ENCODE measurements at regions not wholly inside any gene's neighbourhood (a gene's known extent, or its start where the extent isn't known, plus 50 kb on each side); places are given as distances from the start of the nearest gene placed in this dataset.

DNA sequence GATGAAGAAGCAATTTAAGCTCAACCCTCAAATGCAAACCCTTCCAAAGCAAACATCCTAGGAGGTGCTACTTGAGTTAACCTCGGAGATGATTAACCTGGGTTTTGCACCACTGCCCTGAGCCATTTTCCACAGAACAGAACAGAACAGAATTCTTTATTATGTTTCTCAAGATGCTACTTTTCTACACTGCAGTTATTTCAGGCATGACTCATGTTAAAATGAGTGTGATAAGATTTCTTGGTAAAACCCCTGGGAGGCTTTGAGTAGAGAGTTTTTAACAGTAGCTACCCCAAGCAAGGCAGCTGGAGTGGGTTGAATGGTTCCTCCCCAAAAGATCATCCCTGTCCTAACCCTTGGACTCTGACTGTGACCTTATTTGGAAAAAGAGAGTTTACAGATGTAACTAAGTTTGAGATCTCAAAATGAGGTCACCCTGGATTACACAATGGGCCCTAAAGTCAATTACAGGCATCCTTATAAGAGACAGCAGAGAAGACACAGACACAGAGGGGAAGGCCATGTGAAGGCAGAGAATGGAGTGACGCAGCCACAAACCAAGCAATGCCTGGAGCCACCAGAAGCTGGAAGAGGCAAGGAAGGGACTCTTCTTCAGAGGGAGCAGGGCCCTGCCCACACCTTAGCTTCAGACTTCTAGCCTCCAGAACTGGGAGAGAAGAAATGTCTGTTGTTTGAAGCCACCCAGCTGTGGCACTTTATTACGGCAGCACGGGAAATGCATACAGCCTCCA lies 153.4 kb downstream of the ETS2 start (continued):
- TF ChIP-seq SMC3 (IDR thresholded peaks at IDR 0.05; ENCODE audit: low read depth, low read length): no peak
- TF ChIP-seq FOS (IDR thresholded peaks at IDR 0.05; ENCODE audit: low read depth, low read length): peak; percentile 82
- TF ChIP-seq POLR2A (IDR thresholded peaks at IDR 0.05; ENCODE audit: low read depth, low read length): no peak

DNA sequence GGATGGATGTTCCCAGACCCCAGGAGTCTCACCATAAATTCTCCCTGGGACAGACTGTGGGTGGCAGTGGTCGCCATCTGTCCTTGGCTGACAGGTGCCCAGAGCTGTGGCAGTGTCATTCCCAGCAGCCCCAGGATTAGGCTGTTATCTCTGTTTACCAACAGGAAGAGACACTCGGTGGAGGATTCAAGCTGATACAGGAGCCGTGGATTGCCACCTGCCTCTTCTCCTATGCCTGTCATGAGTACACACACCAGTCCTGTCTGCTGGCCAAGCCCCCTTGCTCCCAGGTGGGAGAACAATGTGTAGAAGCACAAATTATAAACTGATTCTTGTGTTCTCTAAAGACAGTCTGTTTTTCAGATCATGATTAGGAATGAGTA lies 152.6 kb downstream of the ETS2 start:
- no peak overlapping the region for H3K9ac ChIP-seq (ENCODE audit: low read depth, low read length)
- H2BK20ac ChIP-seq (ENCODE audit: low read depth, low read length): peak overlapping the region; percentile 78
- peaks cover 28% of the 10 kb centered on the region for H3K9me1 ChIP-seq (ENCODE audit: insufficient read depth, low read length)
- peaks cover 34% of the 10 kb centered on the region for H3K4me1 ChIP-seq (ENCODE audit: control insufficient read depth, insufficient read depth, low read length)
- H4K91ac ChIP-seq (ENCODE audit: insufficient read depth, low read depth, low read length): peak overlapping the region; percentile 84
- no peaks in the 10 kb centered on the region for H3K79me1 ChIP-seq (ENCODE audit: low read depth in 1 of 2, low read length in 2 of 2)
- H3K56ac ChIP-seq (ENCODE audit: extremely low read depth, insufficient read depth, low read length): peak overlapping the region; percentile 6; the same call in 1 of the 2 replicates
- no CpG with 5 or more reads among the region's 3 CpGs for WGBS, 2 experiments (ENCODE audit: extremely low coverage in 2 of 2, insufficient read length in 1 of 2)
- H2BK15ac ChIP-seq (ENCODE audit: low read depth, low read length): peak overlapping the region; percentile 93; the same call in 2 of the 3 replicates
- no TSS peak for BruUV-seq (replicated peaks)
- H3K4me3 ChIP-seq (ENCODE audit: insufficient read depth, low read depth, low read length): no peak overlapping the region
- H2BK5ac ChIP-seq (ENCODE audit: low read depth, low read length, poor library complexity, severe bottlenecking): peak overlapping the region; percentile 37
- H3K27ac ChIP-seq (ENCODE audit: insufficient read depth, low read length): peak overlapping the region; percentile 87
- peak overlapping the region; percentile 96 for H2AK5ac ChIP-seq (ENCODE audit: low read depth, low read length)
- in situ Hi-C loops (cut with MboI; ENCODE audit: low sequenced_read_pairs) (no loop called here), intact Hi-C loops (cut with micrococcal nuclease) (no loop called here), dilution Hi-C loops (cut with HindIII; ENCODE audit: low sequenced_read_pairs, unreplicated experiment) (no loop called here)
- H3K14ac ChIP-seq (replicated peaks; ENCODE audit: low read depth, low read length): peak overlapping the region; percentile 88
- POLR2A ChIA-PET (ENCODE audit: unreplicated experiment): no interaction called here
- no peak overlapping the region for H2AFZ ChIP-seq (replicated peaks; ENCODE audit: low read length, poor library complexity)
- H4K8ac ChIP-seq (ENCODE audit: low read depth in 2 of 2, low read length in 2 of 2): peak overlapping the region; percentile 0 to 64; a peak in 2 of 4 replicates
- peak overlapping the region; percentile 67 for H3K23ac ChIP-seq (ENCODE audit: low read depth, low read length)
- ATAC-seq (ENCODE audit: low read depth) (no peak), DNase-seq (no peak)
- no peaks in the 10 kb centered on the region for H3K27me3 ChIP-seq (ENCODE audit: control insufficient read depth, insufficient read depth, low read length)
- peak overlapping the region; percentile 78 for H3K4ac ChIP-seq (ENCODE audit: low read depth, low read length)
- H3K9me3 ChIP-seq (ENCODE audit: control insufficient read depth, insufficient read depth, low read length): no peaks in the 10 kb centered on the region; the same call in 1 of the 2 replicates
- H3K18ac ChIP-seq (ENCODE audit: low read depth, low read length): peak overlapping the region; percentile 30
- no peaks in the 10 kb centered on the region for H4K20me1 ChIP-seq (ENCODE audit: insufficient read depth, low read length)
- no peaks in the 10 kb centered on the region for H3K36me3 ChIP-seq (ENCODE audit: control insufficient read depth, insufficient read depth, low read length)
- CTCF ChIA-PET: interaction anchor here (0.7 to 1.4 kb wide), 2 partner anchors 9 to 43 kb away, joined by 3 read pairs; no protein-coding TSS in a partner anchor
- H3K4me2 ChIP-seq (ENCODE audit: low read depth, low read length): no peak overlapping the region
- H4K5ac ChIP-seq (ENCODE audit: low read depth, low read length): peak overlapping the region; percentile 14
- no peak overlapping the region for H2AK9ac ChIP-seq (replicated peaks; ENCODE audit: low read depth, low read length, poor library complexity)
- H2BK120ac ChIP-seq (ENCODE audit: low read depth, low read length): peak overlapping the region; percentile 81
- TF ChIP-seq FOS (IDR thresholded peaks at IDR 0.05; ENCODE audit: low read depth, low read length) (no peak), RFX5 (IDR thresholded peaks at IDR 0.05; ENCODE audit: low read depth, low read length) (no peak), MAZ (IDR thresholded peaks at IDR 0.05; ENCODE audit: borderline replicate concordance, low read depth, low read length) (no peak), MXI1 (IDR thresholded peaks at IDR 0.05; ENCODE audit: borderline replicate concordance, low read depth, low read length) (no peak), POLR2A (IDR thresholded peaks at IDR 0.05; ENCODE audit: low read depth, low read length) (no peak), MAFK (IDR thresholded peaks at IDR 0.05; ENCODE audit: low read depth, low read length) (no peak), CEBPB (IDR thresholded peaks at IDR 0.05; ENCODE audit: low read depth, low read length) (no peak), SMC3 (IDR thresholded peaks at IDR 0.05; ENCODE audit: low read depth, low read length) (no peak), RAD21 (IDR thresholded peaks at IDR 0.05; ENCODE audit: low read length) (no peak)
- TF ChIP-seq, protein P1, sequence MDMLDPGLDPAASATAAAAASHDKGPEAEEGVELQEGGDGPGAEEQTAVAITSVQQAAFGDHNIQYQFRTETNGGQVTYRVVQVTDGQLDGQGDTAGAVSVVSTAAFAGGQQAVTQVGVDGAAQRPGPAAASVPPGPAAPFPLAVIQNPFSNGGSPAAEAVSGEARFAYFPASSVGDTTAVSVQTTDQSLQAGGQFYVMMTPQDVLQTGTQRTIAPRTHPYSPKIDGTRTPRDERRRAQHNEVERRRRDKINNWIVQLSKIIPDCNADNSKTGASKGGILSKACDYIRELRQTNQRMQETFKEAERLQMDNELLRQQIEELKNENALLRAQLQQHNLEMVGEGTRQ (IDR thresholded peaks at IDR 0.05; ENCODE audit: low read depth, low read length): no peak
- TF ChIP-seq, protein P2, sequence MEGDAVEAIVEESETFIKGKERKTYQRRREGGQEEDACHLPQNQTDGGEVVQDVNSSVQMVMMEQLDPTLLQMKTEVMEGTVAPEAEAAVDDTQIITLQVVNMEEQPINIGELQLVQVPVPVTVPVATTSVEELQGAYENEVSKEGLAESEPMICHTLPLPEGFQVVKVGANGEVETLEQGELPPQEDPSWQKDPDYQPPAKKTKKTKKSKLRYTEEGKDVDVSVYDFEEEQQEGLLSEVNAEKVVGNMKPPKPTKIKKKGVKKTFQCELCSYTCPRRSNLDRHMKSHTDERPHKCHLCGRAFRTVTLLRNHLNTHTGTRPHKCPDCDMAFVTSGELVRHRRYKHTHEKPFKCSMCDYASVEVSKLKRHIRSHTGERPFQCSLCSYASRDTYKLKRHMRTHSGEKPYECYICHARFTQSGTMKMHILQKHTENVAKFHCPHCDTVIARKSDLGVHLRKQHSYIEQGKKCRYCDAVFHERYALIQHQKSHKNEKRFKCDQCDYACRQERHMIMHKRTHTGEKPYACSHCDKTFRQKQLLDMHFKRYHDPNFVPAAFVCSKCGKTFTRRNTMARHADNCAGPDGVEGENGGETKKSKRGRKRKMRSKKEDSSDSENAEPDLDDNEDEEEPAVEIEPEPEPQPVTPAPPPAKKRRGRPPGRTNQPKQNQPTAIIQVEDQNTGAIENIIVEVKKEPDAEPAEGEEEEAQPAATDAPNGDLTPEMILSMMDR (conservative IDR thresholded peaks at IDR 0.05; ENCODE audit: low read depth, low read length): no peak
- TF ChIP-seq, protein P3, sequence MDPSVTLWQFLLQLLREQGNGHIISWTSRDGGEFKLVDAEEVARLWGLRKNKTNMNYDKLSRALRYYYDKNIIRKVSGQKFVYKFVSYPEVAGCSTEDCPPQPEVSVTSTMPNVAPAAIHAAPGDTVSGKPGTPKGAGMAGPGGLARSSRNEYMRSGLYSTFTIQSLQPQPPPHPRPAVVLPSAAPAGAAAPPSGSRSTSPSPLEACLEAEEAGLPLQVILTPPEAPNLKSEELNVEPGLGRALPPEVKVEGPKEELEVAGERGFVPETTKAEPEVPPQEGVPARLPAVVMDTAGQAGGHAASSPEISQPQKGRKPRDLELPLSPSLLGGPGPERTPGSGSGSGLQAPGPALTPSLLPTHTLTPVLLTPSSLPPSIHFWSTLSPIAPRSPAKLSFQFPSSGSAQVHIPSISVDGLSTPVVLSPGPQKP (IDR thresholded peaks at IDR 0.05; ENCODE audit: borderline replicate concordance, low read depth, low read length): no peak
